Hepatocyte (in vitro differentiated cells): ENCODE measurements at regions not wholly inside any gene's neighbourhood (a gene's known extent, or its start where the extent isn't known, plus 50 kb on each side); places are given as distances from the start of the nearest gene placed in this dataset.

Source experiments
- DNase-seq: peaks from one replicate; pipeline ENCODE4 v3.0.0-alpha.2; 2016; ENCODE audit warnings: low spot score
- H2AFZ ChIP-seq: fragments of 200-600 bp; sonication (generic); 2 replicates; pipeline ENCODE4 v1.6.0; 2016; ENCODE audit warnings: antibody characterized with exemption, mild to moderate bottlenecking
- H3K27ac ChIP-seq: fragments of 200-600 bp; sonication (generic); 2 replicates; pipeline ENCODE4 v1.5.1; 2016; ENCODE audit warnings: mild to moderate bottlenecking
- H3K27me3 ChIP-seq: fragments of 200-600 bp; sonication (generic); 2 replicates; pipeline ENCODE4 v1.6.1; 2016
- H3K36me3 ChIP-seq: fragments of 200-600 bp; sonication (generic); replicated peaks from 2 replicates; pipeline ENCODE4 v1.5.1; 2016; ENCODE audit warnings: low read depth; ENCODE audit not compliant: insufficient read depth
- H3K4me1 ChIP-seq: fragments of 200-600 bp; sonication (generic); 2 replicates; pipeline ENCODE4 v1.5.1; 2016; ENCODE audit warnings: mild to moderate bottlenecking, moderate library complexity; ENCODE audit not compliant: insufficient read depth
- H3K4me2 ChIP-seq: fragments of 200-600 bp; sonication (generic); 2 replicates; pipeline ENCODE4 v1.6.0; 2016
- H3K4me3 ChIP-seq: fragments of 200-600 bp; sonication (generic); 2 replicates; pipeline ENCODE4 v1.5.1; 2016; ENCODE audit warnings: mild to moderate bottlenecking
- H3K79me2 ChIP-seq: fragments of 200-600 bp; sonication (generic); 2 replicates; pipeline ENCODE4 v1.6.0; 2017; ENCODE audit warnings: mild to moderate bottlenecking
- H3K9me2 ChIP-seq: fragments of 200-600 bp; sonication (generic); replicated peaks from 2 replicates; pipeline ENCODE4 v1.6.0; 2017; ENCODE audit warnings: mild to moderate bottlenecking; ENCODE audit not compliant: insufficient read depth
- H3K9me3 ChIP-seq: fragments of 200-600 bp; sonication (generic); 2 replicates; pipeline ENCODE4 v1.5.1; 2016; ENCODE audit warnings: low read depth, mild to moderate bottlenecking
- H4K20me1 ChIP-seq: fragments of 200-600 bp; sonication (generic); 2 replicates; pipeline ENCODE4 v1.6.0; 2016; ENCODE audit warnings: mild to moderate bottlenecking; ENCODE audit not compliant: insufficient read depth, poor library complexity, severe bottlenecking
- EZH2 ChIP-seq: fragments of 200-600 bp; sonication (generic); IDR thresholded peaks from 2 replicates; pipeline ENCODE4 v1.6.1; 2016; ENCODE audit warnings: antibody characterized with exemption, mild to moderate bottlenecking, borderline replicate concordance
- EZH2phosphoT487 ChIP-seq: fragments of 200-600 bp; sonication (generic); IDR thresholded peaks from one replicate; pipeline ENCODE4 v1.6.1; 2018; ENCODE audit warnings: antibody characterized with exemption, mild to moderate bottlenecking, low read depth, moderate library complexity; ENCODE audit not compliant: unreplicated experiment, severe bottlenecking
- WGBS: methylation state at CpG from one replicate; pipeline ENCODE4 v1.1.6; 2016; ENCODE audit warnings: low lambda C conversion rate; ENCODE audit errors: missing lambda C conversion rate; 5-methylcytosine and 5-hydroxymethylcytosine counted together
- TF ChIP-seq, protein P1 (sequence below): fragments of 200-600 bp; sonication (generic); IDR thresholded peaks from 2 replicates; pipeline ENCODE4 v1.5.1; 2016; ENCODE audit warnings: antibody characterized with exemption, mild to moderate bottlenecking; ENCODE audit not compliant: poor library complexity

DNA sequence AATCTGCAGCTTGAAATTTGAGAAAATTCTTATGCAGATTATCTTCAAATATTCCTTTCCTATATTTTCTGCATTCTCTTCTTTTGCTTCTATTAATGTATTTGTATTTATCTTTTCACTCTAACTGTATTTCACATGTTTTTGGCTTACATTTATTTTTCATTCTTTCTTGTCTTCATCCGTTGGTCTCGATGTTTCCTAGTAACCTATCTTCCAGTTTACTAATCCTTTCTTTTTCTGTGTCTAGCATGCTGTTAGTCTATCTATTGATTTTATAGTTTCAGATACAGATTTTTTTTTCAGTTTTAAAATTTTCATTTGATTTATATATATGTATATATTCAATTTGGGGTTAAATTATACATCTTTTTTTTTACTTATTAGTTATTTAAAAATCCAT is 556.2 kb downstream of the RFPL4B start:
- H3K36me3 ChIP-seq, result no peaks in the 10 kb centered on the region
- no peaks in the 10 kb centered on the region for H3K9me3 ChIP-seq
- no peak overlapping the region for H3K4me2 ChIP-seq
- H3K4me3 ChIP-seq, result no peak overlapping the region
- 100% methylated on average over 2 of the region's 2 CpGs for WGBS
- no peaks in the 10 kb centered on the region for H3K9me2 ChIP-seq
- H2AFZ ChIP-seq, result no peak overlapping the region
- TF ChIP-seq, protein P1, sequence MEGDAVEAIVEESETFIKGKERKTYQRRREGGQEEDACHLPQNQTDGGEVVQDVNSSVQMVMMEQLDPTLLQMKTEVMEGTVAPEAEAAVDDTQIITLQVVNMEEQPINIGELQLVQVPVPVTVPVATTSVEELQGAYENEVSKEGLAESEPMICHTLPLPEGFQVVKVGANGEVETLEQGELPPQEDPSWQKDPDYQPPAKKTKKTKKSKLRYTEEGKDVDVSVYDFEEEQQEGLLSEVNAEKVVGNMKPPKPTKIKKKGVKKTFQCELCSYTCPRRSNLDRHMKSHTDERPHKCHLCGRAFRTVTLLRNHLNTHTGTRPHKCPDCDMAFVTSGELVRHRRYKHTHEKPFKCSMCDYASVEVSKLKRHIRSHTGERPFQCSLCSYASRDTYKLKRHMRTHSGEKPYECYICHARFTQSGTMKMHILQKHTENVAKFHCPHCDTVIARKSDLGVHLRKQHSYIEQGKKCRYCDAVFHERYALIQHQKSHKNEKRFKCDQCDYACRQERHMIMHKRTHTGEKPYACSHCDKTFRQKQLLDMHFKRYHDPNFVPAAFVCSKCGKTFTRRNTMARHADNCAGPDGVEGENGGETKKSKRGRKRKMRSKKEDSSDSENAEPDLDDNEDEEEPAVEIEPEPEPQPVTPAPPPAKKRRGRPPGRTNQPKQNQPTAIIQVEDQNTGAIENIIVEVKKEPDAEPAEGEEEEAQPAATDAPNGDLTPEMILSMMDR, result no peak
- no peak for TF ChIP-seq EZH2
- TF ChIP-seq EZH2phosphoT487, result no peak
- H3K27ac ChIP-seq, result no peak overlapping the region
- H3K27me3 ChIP-seq, result no peaks in the 10 kb centered on the region
- H4K20me1 ChIP-seq, result no peaks in the 10 kb centered on the region
- H3K79me2 ChIP-seq, result no peaks in the 10 kb centered on the region
- peaks cover 4% of the 10 kb centered on the region for H3K4me1 ChIP-seq
- DNase-seq, result no peak

DNA sequence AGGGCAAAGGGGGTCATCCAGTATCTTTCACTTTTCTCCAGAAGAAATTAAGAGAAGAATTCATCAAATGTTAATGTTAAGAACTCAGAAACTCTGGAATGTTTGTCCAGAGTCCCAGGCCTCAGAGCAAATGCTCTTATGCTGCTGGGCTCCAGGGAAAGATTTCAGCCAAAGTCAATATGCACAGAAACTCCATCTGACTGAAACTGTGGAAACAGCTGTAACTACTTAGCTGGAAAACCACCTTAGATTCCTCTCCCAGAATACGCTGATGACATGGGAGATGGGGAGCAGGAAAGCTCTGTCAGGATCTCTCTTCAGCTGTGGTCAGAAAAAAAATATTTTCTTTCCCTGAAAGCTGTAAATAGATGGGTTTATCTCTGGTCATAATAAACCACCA is 559.6 kb downstream of the RFPL4B start:
- Histone ChIP-seq H3K79me2 (no peaks in the 10 kb centered on the region), H3K27ac (no peak overlapping the region), H4K20me1 (no peaks in the 10 kb centered on the region), H3K4me2 (no peak overlapping the region), H3K9me2 (no peaks in the 10 kb centered on the region), H3K27me3 (no peaks in the 10 kb centered on the region), H3K4me1 (peaks cover 4% of the 10 kb centered on the region), H3K9me3 (no peaks in the 10 kb centered on the region), H3K36me3 (no peaks in the 10 kb centered on the region), H3K4me3 (no peak overlapping the region), H2AFZ (no peak overlapping the region)
- 28% methylated on average over 1 of the region's 1 CpG for WGBS
- DNase-seq, result peak; percentile 17
- TF ChIP-seq, protein P1, result no peak
- TF ChIP-seq EZH2, result no peak
- TF ChIP-seq EZH2phosphoT487, result no peak

GRCh38 chr6:112909781-112910180 is 562.7 kb downstream of the RFPL4B start:
- Histone ChIP-seq H3K9me2 (no peaks in the 10 kb centered on the region), H3K79me2 (no peaks in the 10 kb centered on the region), H3K27ac (no peak overlapping the region), H4K20me1 (no peaks in the 10 kb centered on the region), H3K9me3 (no peaks in the 10 kb centered on the region), H3K4me1 (peaks cover 11% of the 10 kb centered on the region), H3K36me3 (no peaks in the 10 kb centered on the region), H3K4me3 (no peak overlapping the region), H3K27me3 (no peaks in the 10 kb centered on the region), H2AFZ (no peak overlapping the region), H3K4me2 (no peak overlapping the region)
- DNase-seq, result no peak
- no peak for TF ChIP-seq EZH2
- TF ChIP-seq EZH2phosphoT487, result no peak
- TF ChIP-seq, protein P1, result no peak

DNA sequence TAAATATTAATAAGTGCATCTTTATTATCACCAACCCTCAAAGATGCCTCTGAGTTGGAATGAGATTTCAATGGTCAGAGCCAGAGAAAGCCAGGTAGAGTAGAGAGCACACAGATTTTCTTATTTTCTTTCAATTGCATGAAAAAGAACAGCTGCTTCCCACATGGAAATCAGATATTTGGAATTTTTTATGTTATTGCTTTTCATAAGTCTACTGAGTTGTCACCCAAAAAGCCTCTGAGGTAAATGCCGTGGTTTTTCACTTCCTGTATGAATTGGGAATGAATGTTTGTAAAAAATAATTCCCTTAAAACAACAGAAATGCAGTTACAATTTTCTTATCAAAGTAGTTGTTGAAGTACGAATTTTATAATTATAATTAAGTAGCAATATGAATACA is 563.1 kb downstream of the RFPL4B start:
- Histone ChIP-seq H3K4me2 (no peak overlapping the region), H2AFZ (no peak overlapping the region), H3K27ac (no peak overlapping the region), H3K9me2 (no peaks in the 10 kb centered on the region), H3K36me3 (no peaks in the 10 kb centered on the region), H3K9me3 (no peaks in the 10 kb centered on the region), H4K20me1 (no peaks in the 10 kb centered on the region), H3K79me2 (no peaks in the 10 kb centered on the region), H3K4me1 (peaks cover 11% of the 10 kb centered on the region), H3K27me3 (no peaks in the 10 kb centered on the region), H3K4me3 (no peak overlapping the region)
- TF ChIP-seq EZH2phosphoT487 (no peak), EZH2 (no peak)
- TF ChIP-seq, protein P1, result no peak
- DNase-seq, result no peak
- WGBS, result 44% methylated on average over 2 of the region's 2 CpGs
